HUDEP-2 (cell line): ENCODE measurements at regions not wholly inside any gene's neighbourhood (a gene's known extent, or its start where the extent isn't known, plus 50 kb on each side); places are given as distances from the start of the nearest gene placed in this dataset.
"Not testable (repeated sequence)": the region's sequence is repeated elsewhere in the genome, so short reads cannot be mapped to it uniquely, and the experiment has no call there.

Source experiments
- DNase-seq, 76 experiments: peaks; one replicate each; lab custom pipeline; 2025; ENCODE audit not compliant: unreplicated experiment in 76 of 76; lab: John Stamatoyannopoulos, UW

DNA sequence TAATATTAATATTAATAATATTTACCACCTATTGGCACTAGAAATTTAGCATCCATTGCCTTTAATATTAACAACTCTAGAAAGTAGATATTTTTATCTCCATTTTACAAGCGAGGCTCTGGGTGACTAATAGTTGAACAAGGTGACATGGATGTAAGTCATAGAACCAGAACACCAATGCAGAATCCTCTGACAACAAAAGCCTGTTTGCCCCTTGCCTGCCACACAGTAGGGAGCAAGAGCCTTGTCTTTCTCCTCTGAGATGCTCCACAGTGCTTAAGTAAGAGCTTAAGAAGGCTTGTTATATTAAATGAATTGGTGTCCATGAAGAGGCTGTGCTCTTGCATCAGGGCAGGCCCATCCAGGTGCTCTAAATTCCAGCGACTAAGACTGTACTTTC, 51.2 kb upstream of the LBX1 start:
- no peak for DNase-seq

DNA sequence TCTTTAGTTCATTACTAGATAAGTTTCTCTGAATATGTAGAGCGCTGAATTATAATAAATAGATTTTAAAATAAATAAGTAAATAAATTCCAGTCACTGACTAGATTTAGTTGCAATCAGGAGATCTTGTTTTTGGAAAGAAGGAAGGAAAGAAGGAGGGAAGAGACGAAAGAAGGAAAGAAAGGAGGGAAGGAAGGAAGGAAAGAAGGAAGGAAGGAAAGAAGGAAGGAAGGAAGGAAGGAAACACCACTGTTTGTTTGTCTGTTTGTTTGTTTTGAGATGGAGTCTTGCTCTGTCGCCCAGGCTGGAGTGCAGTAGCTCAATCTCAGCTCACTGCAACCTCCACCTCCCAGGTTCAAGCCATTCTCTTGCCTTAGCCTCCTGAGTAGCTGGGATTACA, 51.7 kb upstream of the LBX1 start:
- not testable (repeated sequence) for DNase-seq

- no peak for DNase-seq
Measured at GRCh38 chr10:101282947-101283346, 53.7 kb upstream of the LBX1 start.

DNA sequence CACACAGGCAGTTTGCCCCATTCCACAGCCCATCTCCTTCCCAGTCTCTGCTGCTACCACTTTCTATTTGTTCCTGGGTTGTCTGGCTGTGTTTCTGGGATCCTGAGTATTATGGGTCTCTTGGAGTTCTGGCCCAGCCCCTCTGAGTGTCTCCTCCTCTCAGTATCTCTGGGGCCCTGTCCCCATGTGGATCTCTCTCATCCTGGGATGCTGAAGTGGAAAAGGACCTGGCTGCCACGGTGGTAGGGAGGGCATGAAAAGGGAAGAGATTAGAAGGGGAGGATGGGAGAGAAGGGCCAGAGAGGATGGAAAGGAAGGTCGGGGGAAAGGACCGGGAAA, 54.5 kb upstream of the LBX1 start:
- no peak for DNase-seq

DNA sequence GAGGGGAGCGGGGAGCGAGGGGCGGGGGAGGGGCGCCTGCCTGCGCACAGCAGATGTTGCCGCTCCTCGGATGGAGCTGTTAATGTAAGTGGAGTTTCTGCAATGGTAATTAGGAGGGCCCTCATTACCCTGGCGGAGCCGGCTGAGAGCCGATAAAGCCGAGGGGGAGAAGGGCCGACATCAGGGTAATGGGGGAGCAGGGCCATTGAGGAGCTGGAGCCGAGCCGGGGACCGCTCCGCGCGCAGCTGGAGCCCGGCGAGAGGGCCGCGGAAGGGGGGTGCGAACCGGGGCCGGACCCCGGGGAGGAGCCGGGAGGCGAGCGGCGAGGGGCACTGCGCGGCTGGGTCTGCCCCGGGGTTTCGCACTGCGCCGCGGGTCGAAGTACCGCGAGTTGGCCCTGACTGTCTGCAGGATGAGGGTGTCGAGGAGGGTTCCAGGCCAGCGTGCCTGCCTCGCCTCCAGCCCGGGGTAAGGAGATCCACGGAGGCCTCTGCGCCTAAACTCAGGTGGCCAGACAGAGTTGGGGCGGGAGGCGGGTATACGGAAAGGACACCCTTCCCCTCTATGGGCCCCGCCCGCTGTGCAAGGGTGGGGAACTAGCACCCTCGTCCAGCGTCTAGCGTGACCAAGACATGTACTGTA, 55.0 kb upstream of the LBX1 start:
- no peak for DNase-seq

DNA sequence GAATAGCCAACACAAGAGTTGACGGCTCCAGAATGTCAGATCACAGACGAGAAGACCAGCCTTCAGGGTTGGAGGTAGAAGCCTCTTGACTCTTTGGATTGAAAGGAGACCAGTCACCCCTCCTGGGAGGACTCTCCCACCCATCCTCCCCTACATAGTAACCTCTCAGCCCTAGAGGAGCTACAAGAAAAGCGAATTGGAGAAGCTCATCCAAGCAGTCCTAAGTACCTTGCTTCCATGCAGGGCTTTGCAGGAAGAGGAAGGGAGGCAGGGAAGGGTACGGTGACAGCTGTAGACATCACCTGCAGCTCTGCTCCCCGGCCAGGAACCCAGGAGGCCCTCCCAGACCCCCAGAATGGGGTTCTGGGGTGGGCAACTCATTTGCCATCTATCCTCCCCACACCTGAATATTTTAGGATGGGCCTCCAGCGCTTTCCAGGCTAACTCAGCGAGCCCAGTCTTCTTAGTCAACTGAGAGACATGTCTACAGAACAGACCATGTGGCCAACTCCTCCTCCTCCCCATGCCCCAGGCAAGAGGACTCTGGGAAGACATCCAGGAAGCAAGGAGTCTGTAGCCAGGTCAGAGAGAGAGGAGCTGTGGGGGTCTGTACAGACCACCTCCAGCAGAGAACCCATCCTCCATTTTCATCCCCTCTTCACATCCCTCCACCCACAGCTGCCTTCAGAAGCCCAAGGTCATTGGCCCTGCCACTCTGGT, 55.6 kb upstream of the LBX1 start:
- DNase-seq: no peak

DNA sequence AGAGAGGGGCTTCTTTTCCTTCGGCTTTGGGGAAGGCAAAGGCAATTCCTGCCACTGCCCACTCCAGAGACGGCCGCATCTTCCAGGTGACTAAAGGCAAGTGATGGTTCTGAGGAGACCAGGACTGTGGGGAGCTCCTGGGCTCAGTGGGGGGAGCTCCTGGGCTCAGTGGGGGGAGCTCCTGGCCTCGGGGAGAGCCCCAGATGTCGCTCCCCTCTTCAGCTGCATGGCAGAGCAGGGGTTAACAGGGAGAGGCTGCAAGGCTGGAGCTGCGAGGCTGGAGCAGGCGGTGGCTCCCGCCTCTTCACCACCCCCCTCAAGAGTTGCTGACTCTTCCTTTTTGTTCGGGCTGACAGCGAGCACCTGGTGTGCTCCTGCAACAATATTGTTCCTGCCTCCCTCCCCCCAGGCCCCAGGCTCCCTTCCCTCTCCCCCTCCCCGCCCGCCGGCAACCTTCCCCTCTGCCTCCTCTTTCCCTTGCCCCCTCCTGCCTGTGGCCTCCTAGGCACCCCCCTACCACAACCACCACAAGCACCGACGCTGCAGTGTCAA, 56.3 kb upstream of the LBX1 start:
- no peak for DNase-seq

GRCh38 chr10:101286248-101287046, 57.2 kb upstream of the LBX1 start:
- DNase-seq: no peak

GRCh38 chr10:101287183-101287996, 58.1 kb upstream of the LBX1 start:
- DNase-seq: peak in 4 of 76 experiments; percentile 4 to 10 (median 8)

DNA sequence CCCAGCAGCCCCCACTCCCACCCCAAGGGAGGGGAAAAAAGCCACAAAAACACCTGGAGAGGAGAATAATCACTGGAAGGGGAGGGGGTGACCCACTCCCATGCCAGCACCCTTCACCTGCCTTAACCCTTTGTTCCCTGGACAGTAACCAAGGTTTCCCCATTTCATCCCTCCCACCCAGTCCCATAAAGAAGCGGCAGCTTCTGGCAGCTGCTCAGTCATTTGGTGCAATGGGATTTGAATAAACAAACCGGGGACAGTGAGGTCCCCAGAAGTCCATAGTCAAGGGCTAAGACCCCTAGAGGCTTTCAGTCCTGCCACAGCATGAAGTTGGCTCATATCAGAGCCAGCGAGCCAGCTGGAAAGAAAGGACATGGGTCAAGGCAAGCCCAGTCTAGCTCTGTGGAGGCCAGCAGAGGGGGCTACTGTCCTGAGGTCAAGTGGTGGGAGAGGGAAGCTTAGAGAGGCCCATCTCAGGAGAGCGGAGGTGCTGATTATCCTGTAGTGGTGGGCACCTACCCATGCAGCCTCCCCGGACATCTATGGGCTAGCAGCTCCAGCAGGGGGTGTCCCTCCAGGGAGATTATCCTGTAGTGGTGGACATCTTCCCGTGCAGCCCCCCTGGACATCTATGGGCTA, 58.9 kb upstream of the LBX1 start:
- peak in 4 of 76 experiments; percentile 7 to 8 (median 8) for DNase-seq

- peak in 17 of 76 experiments; percentile 4 to 49 (median 12) for DNase-seq
Measured at GRCh38 chr10:101289541-101289940, 60.3 kb upstream of the LBX1 start.

- no peak for DNase-seq
Measured at GRCh38 chr10:101290431-101290830, 61.2 kb upstream of the LBX1 start.

GRCh38 chr10:101290881-101291280, 61.6 kb upstream of the LBX1 start:
- DNase-seq: no peak

GRCh38 chr10:101291331-101292193, 62.3 kb upstream of the LBX1 start:
- peak in 30 of 76 experiments; percentile 4 to 55 (median 25) for DNase-seq

GRCh38 chr10:101292194-101293006, 61.6 kb upstream of the BTRC start:
- DNase-seq: no peak

GRCh38 chr10:101293007-101293723, 60.8 kb upstream of the BTRC start:
- DNase-seq: no peak

- DNase-seq: no peak
Measured at GRCh38 chr10:101294109-101294508, 59.9 kb upstream of the BTRC start.

- no peak for DNase-seq
Measured at GRCh38 chr10:101295261-101295660, 58.7 kb upstream of the BTRC start.
